ENCODE measurements at regions not wholly inside any gene's neighbourhood (a gene's known extent, or its start where the extent isn't known, plus 50 kb on each side); places are given as distances from the start of the nearest gene placed in this dataset.
A peak's percentile ranks its signal among the peaks of the same experiment; 100 is the strongest.
"Not testable (repeated sequence)": the region's sequence is repeated elsewhere in the genome, so short reads cannot be mapped to it uniquely, and the experiment has no call there.

- not testable (repeated sequence) for DNase-seq
These were observed 275.0 kb upstream of the PDE3A start for GRCh38 chr12:20093190-20093810.

- no peak for DNase-seq
These were observed 271.9 kb upstream of the PDE3A start for GRCh38 chr12:20096430-20096829.

GRCh38 chr12:20097626-20098025 is 270.7 kb upstream of the PDE3A start:
- peak; percentile 74 for DNase-seq

GRCh38 chr12:20099395-20100183 is 268.7 kb upstream of the PDE3A start:
- DNase-seq, result no peak

- peak; percentile 8 for DNase-seq
These were observed 267.3 kb upstream of the PDE3A start for GRCh38 chr12:20101046-20101445.

- DNase-seq, result peak; percentile 60
These were observed 262.4 kb upstream of the PDE3A start for GRCh38 chr12:20105943-20106342.

GRCh38 chr12:20109676-20110075 is 258.7 kb upstream of the PDE3A start:
- DNase-seq, result no peak

GRCh38 chr12:20115371-20115770 is 253.0 kb upstream of the PDE3A start:
- DNase-seq, result not testable (repeated sequence)

GRCh38 chr12:20119596-20120402 is 248.5 kb upstream of the PDE3A start:
- peak; percentile 46 for DNase-seq

- DNase-seq, result peak; percentile 31
These were observed 248.0 kb upstream of the PDE3A start for GRCh38 chr12:20120403-20120725.

GRCh38 chr12:20122274-20122673 is 246.1 kb upstream of the PDE3A start:
- no peak for DNase-seq

GRCh38 chr12:20123465-20123864 is 244.9 kb upstream of the PDE3A start:
- no peak for DNase-seq

GRCh38 chr12:20125276-20125798 is 243.0 kb upstream of the PDE3A start:
- peak; percentile 43 for DNase-seq

- DNase-seq, result no peak
These were observed 241.7 kb upstream of the PDE3A start for GRCh38 chr12:20126601-20127000.

- DNase-seq, result no peak
These were observed 240.9 kb upstream of the PDE3A start for GRCh38 chr12:20127413-20127812.

GRCh38 chr12:20128928-20129327 is 239.4 kb upstream of the PDE3A start:
- DNase-seq, result peak; percentile 48

- no peak for DNase-seq
These were observed 235.5 kb upstream of the PDE3A start for GRCh38 chr12:20132818-20133217.

- DNase-seq, result no peak
These were observed 233.7 kb upstream of the PDE3A start for GRCh38 chr12:20134652-20135051.

GRCh38 chr12:20140751-20141150 is 227.6 kb upstream of the PDE3A start:
- DNase-seq, result no peak

- DNase-seq, result no peak
These were observed 226.0 kb upstream of the PDE3A start for GRCh38 chr12:20142316-20142715.

GRCh38 chr12:20142956-20143355 is 225.4 kb upstream of the PDE3A start:
- no peak for DNase-seq

- no peak for DNase-seq
These were observed 224.0 kb upstream of the PDE3A start for GRCh38 chr12:20144341-20144740.

- DNase-seq, result no peak
These were observed 220.1 kb upstream of the PDE3A start for GRCh38 chr12:20148241-20148640.
